ENCODE measurements at regions not wholly inside any gene's neighbourhood (a gene's known extent, or its start where the extent isn't known, plus 50 kb on each side); places are given as distances from the start of the nearest gene placed in this dataset.

DNA sequence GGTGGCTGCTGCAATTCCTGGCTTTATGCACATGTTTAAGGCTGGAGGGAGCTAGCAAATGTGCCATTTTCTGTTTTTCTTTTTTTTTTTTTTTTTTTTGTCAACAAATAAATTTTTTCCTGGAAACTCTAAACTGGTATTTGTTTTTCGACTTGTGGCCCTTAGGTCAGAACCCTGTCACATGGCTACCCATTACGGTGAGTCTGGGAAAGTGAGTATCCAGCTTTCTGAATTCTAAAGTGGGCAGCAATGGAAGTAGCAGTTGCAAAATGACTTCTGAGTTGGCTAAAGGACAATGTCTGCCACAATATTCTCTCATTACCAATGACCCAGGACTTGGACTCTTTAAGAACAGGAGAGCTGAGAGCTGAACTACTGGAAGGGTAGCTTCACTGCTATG, 225.1 kb upstream of the CENPE start:
- Histone ChIP-seq H3K4me2 (ENCODE audit: low read depth, low read length) (no peak overlapping the region), H2AFZ (ENCODE audit: low read length) (no peak overlapping the region), H3K27ac (ENCODE audit: extremely low read length, insufficient read depth, low read length) (no peak overlapping the region), H3K9ac (ENCODE audit: insufficient read depth, low read depth, low read length) (no peak overlapping the region), H3K4me3 (replicated peaks in 1 of 3; ENCODE audit: insufficient read depth in 1 of 3, low read depth in 2 of 3, low read length in 3 of 3) (no peak overlapping the region), H3K79me2 (ENCODE audit: insufficient read depth, low read length) (no peaks in the 10 kb centered on the region), H3K4me1 (ENCODE audit: insufficient read depth, low read length) (peaks cover 14% of the 10 kb centered on the region), H4K20me1 (ENCODE audit: insufficient read depth, low read length) (no peaks in the 10 kb centered on the region), H3K36me3 (replicated peaks in 1 of 2; ENCODE audit: control insufficient read depth in 1 of 2, insufficient read depth in 2 of 2, low read length in 2 of 2) (no peaks in the 10 kb centered on the region), H3K9me3 (ENCODE audit: low read length) (no peaks in the 10 kb centered on the region), H3K27me3 (ENCODE audit: control insufficient read depth in 1 of 2, insufficient read depth in 2 of 2, low read length in 2 of 2) (no peaks in the 10 kb centered on the region)
- ChIA-PET POLR2A (no interaction called here), CTCF (ENCODE audit: low intra/inter-chr PET ratio, low total read pairs) (no interaction called here)
- in situ Hi-C loops (cut with HindIII; ENCODE audit: extremely low pct_ligation_motif_present, low pct_unique_long_range_greater_than_20kb): no loop called here
- WGBS (ENCODE audit: low lambda C conversion rate): 30% methylated on average over 2 of the region's 2 CpGs
- TF ChIP-seq MYC (CRISPR knock-in tag; IDR thresholded peaks at IDR 0.05; ENCODE audit: borderline replicate concordance) (no peak), TBX3 (IDR thresholded peaks at IDR 0.05; ENCODE audit: borderline replicate concordance) (no peak), ZSCAN31 (CRISPR knock-in tag; IDR thresholded peaks at IDR 0.05; ENCODE audit: low read depth) (no peak), MED1 (CRISPR knock-in tag; IDR thresholded peaks at IDR 0.05) (no peak), ZNF775 (CRISPR knock-in tag; IDR thresholded peaks at IDR 0.05; ENCODE audit: borderline replicate concordance) (no peak), SMARCC2 (IDR thresholded peaks at IDR 0.05) (no peak)
- TF ChIP-seq, protein P1, sequence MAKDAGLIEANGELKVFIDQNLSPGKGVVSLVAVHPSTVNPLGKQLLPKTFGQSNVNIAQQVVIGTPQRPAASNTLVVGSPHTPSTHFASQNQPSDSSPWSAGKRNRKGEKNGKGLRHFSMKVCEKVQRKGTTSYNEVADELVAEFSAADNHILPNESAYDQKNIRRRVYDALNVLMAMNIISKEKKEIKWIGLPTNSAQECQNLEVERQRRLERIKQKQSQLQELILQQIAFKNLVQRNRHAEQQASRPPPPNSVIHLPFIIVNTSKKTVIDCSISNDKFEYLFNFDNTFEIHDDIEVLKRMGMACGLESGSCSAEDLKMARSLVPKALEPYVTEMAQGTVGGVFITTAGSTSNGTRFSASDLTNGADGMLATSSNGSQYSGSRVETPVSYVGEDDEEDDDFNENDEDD (CRISPR knock-in tag; IDR thresholded peaks at IDR 0.05; ENCODE audit: borderline replicate concordance): no peak
- TF ChIP-seq, protein P2, sequence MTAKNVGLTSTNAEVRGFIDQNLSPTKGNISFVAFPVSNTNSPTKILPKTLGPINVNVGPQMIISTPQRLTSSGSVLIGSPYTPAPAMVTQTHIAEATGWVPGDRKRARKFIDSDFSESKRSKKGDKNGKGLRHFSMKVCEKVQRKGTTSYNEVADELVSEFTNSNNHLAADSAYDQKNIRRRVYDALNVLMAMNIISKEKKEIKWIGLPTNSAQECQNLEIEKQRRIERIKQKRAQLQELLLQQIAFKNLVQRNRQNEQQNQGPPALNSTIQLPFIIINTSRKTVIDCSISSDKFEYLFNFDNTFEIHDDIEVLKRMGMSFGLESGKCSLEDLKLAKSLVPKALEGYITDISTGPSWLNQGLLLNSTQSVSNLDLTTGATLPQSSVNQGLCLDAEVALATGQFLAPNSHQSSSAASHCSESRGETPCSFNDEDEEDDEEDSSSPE (CRISPR knock-in tag; IDR thresholded peaks at IDR 0.05): no peak
- TF ChIP-seq, protein P3, sequence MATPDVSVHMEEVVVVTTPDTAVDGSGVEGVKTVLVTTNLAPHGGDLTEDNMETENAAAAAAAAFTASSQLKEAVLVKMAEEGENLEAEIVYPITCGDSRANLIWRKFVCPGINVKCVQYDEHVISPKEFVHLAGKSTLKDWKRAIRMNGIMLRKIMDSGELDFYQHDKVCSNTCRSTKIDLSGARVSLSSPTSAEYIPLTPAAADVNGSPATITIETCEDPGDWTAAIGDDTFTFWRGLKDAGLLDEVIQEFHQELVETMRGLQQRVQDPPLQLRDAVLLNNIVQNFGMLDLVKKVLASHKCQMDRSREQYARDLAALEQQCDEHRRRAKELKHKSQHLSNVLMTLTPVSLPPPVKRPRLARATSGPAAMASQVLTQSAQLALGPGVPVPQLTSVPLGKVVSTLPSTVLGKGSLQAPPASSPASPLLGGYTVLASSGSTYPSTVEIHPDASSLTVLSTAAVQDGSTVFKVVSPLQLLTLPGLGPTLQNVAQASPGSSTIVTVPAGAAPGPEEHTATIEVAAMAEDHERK (CRISPR knock-in tag; IDR thresholded peaks at IDR 0.05; ENCODE audit: low read depth): no peak
- TF ChIP-seq, protein P4, sequence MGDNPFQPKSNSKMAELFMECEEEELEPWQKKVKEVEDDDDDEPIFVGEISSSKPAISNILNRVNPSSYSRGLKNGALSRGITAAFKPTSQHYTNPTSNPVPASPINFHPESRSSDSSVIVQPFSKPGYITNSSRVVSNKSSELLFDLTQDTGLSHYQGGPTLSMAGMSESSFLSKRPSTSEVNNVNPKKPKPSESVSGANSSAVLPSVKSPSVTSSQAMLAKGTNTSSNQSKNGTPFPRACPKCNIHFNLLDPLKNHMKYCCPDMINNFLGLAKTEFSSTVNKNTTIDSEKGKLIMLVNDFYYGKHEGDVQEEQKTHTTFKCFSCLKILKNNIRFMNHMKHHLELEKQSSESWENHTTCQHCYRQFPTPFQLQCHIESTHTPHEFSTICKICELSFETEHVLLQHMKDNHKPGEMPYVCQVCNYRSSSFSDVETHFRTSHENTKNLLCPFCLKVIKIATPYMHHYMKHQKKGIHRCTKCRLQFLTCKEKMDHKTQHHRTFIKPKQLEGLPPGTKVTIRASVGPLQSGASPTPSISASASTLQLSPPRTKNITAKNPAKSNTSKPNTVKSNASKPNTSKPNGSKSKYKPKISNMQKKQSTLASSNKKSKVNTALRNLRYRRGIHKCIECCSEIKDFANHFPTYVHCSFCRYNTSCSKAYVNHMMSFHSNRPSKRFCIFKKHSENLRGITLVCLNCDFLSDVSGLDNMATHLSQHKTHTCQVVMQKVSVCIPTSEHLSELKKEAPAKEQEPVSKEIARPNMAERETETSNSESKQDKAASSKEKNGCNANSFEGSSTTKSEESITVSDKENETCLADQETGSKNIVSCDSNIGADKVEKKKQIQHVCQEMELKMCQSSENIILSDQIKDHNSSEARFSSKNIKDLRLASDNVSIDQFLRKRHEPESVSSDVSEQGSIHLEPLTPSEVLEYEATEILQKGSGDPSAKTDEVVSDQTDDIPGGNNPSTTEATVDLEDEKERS (CRISPR knock-in tag; IDR thresholded peaks at IDR 0.05): no peak
- no TSS peak for BruUV-seq (replicated peaks)
- no peak for FAIRE-seq
- no peak for ATAC-seq
- DNase-seq (ENCODE audit: low spot score): no peak
- intact Hi-C loops (cut with micrococcal nuclease; ENCODE audit: unreplicated experiment): no loop called here

Data from HepG2 (cell line).